Fibroblast of peridontal ligament (primary cell): ENCODE measurements at regions not wholly inside any gene's neighbourhood (a gene's known extent, or its start where the extent isn't known, plus 50 kb on each side); places are given as distances from the start of the nearest gene placed in this dataset.

Source experiments
- DNase-seq: peaks from one replicate; pipeline ENCODE4 v3.0.0-alpha.2; 2010; ENCODE audit errors: extremely low read depth

DNA sequence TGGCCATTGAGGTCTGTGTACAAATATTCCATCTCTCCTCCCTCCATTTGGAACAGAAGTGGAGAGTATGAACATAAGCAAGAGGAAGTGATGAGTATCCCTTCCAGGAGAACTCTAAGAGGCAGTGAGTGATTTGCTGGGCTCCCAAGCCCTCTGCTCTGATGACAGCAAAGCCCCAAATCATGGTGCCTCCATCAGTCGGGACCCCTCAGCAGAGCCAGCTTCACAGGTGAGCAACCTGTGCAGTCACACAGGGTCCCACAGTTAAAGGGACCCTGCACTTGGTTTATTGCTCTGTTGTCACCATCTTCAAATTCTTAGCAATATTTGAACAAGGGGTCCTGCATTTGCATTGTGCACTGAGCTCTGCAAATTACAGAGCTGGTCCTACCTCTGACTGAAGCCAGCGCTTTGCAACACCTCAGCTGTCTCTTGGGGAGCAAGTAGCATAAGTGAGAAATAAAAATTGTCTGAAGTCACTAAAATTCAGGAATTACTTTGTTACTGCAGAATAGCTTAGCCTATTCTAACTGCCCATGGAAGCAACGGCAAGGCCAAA lies 466.4 kb downstream of the MN1 start:
- DNase-seq = no peak

DNA sequence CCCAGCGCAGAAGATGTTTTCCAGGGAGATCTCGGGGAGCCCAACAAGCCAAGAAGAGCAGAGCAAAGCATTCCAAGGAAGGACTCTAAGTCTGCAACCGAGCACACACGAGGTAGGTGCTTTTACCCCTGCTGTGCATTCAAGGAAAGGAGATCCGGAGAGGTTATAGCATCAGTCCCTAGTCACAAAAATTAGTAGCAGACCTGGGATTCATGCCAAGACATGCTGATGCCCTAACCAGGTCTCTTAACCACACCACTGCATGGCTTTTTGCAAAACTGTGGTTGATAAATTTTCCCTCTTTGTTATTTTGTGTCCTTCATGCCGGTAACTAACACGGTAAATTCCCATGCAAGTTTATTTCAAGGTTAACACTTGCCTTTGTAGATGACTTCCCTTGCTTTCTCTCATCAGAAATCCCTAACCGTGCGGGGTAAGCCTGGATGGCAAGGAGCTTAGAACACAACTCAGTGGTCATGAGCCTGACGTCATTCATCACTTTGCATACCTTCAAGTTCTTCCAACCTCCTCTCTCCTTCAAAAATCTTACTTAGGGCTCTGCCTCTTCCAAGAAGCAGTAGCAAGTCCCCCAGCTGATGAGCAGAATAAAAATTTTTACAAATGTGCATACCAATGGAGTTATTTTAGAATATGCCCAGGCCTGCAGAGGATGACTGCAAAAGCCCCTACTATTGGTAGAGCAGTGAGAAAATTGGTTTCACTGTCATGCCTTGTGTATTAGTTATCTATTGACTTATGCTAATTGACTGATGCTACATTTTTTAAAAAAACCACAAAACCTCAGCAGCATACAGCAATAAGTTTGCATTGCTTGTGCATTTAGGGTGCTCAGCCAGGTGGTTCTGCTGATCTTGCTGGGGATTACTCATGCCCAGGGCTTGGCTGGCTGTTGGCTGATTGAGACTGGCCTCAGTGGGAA lies 465.1 kb downstream of the MN1 start:
- DNase-seq = no peak

DNA sequence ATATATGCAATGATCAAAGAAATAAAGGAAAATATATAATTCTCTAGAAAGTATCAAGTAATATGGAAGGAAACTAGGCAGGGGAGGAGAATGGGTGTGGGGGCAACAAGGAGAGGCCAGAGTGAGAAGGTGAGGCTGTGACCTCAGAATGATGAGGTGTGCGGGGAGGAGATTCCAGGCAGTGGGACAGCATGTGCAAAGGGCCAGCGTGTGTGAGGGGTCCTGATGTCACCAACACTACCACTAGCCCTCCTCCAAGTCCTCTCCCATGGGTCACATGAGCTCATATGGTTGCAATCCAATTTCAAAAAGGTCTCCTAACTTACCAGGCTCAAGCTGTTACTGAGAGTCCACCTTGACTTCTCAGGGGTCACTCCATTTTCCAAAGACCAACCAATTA lies 463.9 kb downstream of the MN1 start:
- no peak for DNase-seq

DNA sequence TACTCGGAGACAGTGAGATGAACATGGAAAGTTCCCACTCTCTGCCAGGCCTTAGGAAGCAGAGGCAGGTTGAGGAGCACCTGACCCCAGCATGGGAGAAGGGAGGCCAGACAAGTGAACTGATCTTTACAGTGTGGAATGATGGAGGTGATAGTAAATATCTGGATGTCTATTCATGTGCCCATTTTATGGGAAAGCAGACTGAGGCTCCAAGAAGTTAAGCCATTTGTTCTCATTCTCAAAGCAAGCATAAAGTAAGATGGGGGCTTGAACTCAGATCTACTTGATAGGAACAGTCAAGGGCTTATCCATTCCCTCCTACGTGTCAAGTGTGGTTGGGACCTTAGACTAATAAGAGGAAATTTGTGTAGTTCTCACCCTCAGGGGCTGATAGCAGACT lies 461.5 kb downstream of the MN1 start:
- DNase-seq = no peak

DNA sequence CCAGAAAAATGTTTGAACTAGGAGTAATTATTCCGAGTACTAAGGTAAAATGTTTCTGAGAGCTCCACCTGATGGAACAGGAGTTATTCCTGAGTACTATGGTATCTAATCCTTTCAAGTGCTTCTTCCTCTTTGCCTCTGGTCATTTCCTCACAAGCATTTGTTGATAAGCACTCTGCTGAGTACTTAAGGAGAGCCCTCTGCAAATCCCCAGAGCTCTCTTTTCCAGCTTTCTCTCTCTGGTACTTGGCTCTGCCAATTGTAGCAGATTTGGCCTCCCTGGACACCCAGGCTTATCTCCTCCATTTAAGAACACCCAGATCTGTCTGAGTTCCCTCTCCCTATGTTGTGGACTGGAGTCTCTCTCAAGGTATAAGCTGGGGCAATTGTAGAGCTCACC lies 457.0 kb downstream of the MN1 start:
- no peak for DNase-seq

DNA sequence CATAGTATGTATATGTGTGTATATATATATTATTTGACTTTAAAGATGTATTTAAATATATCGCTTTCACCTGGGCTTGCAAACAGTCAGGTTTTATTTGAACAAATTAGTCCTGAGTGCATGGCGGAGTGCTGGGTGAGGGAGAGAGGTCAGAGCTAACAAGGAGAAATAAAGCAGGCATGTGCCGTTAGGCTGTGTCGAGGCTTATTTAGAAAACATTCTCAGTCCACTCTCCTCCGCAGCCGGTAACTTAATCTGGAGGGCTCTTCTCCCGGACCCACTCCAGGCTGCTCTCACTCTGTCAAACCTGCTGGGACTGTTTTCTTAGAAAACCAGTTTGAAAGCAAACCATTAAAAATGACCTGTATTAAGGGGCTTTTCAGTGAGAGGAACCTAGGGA lies 455.9 kb downstream of the MN1 start:
- no peak for DNase-seq

DNA sequence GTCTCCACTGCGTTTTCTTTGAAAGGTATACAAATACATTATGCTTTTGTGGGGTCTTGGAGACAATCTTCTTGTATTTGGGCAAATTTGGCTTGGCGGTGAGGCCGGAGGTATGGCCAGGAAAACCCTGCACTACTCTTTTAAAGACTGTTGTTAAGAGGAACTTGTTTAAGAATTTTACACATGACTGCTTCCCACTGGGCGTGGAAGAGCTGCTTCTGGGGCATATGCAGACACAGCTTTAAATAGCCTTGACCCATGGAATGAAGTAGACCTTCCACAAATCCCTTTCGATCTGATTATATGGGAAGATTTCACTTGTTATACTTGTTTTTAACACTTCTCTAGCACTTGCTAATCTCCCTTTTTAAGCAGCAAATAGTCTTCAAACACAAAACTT lies 453.6 kb downstream of the MN1 start:
- DNase-seq = peak; percentile 13

DNA sequence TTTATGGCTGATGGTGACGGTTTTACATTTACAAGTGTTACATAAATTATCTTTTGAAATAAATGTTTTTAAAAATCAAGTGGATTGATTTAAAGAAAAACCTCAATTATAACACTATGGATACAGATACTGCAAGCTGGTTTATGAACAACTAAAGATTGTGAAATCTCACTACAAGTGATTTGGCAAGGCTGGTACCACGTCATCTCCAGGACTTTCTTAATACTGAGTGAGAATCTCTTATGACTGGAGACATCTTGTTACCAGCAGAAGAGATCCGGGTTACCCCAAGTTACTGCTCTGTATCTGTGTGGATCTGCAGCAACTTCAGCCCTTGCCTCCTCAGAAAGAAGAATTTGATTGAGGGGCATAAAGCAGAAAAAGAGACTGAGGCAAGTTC lies 452.9 kb downstream of the MN1 start:
- peak; percentile 59 for DNase-seq

DNA sequence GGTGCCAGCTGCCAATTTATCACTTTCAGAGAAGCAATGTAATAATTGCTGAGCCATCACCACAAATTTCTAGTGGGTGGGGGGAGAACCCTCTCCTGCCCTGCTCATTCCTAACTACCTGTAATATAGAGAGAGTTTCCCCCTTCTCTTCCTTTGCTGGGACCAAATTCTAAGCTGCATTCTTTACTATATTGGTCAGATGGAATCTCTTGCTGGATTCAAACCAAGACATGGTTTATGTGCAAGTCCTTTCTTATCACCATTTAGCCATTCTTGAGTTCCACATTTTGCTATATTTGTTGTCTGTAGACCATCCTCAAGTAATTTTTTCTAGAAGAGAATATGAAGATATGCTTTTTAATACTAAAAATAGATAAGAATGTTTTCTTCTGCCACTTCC lies 452.1 kb downstream of the MN1 start:
- peak; percentile 8 for DNase-seq

DNA sequence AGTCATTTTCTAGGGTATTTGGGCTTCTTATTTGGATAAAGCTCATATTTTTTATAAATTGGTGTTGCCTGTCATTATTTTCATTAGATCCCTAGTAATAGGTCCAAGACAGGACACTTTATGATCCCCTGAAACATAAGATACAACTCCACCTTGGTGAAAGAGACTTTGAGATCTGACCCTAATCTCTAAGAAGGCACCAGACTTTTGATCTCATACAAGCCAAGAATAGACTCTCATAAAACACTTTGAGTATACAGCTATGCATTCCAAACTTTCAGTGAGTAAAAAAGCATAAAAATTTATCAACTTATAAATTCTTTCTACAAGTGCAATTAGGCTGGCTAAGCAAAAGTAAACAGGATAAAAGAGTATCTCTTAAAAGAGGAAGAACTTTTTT lies 451.2 kb downstream of the MN1 start:
- DNase-seq = no peak

DNA sequence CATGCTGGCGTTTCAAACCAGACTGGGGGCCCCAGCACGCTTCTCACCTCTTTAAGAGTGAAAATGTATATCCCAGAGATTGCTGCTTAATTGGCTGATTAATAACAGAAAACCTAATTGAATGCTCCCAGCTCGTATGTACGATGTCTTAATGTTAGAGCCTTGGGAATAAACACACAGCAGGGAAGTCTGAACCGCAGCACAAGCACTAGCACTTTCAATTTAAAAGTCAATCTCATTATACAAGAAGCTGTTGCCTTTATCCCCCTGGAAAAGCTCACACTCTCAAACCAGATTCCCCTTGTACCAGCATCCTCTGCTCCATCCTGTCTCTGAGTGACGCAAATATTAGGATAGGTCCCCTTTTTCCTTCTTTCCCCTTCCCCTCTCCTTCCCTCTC lies 449.1 kb downstream of the MN1 start:
- no peak for DNase-seq

DNA sequence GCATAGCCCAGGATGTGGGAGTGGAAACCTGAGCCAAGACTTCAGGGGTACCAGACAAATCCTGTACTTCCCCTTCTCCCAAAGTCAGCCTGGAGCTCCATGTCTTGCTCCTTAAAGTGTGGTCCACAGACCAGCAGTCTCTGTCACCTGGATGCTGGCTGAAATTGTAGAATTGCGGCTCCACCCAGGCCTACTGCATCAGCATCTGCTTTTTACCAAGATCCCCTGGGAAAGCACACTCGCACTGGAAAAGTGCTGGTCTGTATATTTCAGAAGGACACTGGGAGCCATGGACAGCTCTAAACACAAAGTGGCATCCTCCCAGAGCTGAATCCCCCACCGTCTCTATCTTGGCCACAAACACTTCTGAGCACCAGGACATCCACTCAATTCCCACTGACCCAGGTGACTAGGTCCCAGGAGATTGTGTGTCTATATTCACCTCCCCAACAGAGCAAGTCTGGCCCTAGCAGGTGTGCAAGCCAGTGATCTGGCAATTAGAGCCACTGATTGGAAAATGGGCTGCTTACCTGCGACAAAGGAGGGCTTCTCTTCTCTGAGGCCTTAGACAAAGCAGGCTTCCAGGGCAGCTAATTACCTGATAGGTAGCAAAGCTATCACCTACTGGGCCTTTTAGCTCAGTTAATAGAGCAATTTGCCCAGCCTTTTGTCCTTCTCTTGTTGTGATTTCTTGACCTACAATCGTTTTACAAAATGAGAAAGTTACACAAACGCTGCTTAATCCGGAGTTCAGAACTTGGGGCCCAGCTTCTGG lies 443.3 kb downstream of the MN1 start:
- DNase-seq = no peak

DNA sequence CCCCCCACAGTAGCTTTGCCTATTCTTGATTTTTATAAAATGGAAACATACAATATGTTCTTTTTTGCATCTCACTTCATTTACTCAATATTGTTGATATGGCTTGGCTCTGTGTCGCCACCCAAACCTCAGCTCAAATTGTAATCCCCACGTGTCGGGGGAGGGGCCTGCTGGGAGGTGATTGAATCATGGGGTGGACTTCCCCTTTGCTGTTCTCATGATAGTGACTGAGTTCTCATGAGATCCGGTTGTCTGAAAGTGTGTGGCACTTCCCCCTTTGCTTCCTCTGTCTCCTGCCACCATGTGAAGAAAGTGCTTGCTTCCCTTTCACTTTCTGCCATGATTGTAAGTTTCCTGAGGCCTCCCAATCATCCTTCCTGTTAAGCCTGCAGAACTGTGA lies 431.3 kb downstream of the MN1 start:
- DNase-seq = no peak

DNA sequence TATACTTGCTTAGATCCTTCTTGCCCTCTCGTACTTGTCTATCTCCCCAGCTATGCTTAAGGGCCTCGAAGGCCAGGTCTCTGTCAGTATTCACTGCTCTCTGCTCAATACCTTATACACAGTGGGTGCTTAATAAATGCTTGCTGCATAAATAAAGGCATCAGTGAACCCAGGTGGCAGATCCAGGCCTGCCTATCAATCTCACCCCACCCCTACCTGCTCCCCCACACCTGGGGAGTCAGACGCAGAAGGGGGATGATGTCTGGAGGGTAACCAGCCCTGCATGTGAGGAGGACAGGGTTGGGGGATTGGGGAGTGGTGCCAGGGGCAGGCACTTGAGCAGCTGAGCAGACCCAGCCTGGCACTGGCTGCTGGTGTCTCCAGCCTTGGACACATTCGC lies 430.6 kb downstream of the MN1 start:
- DNase-seq = no peak

DNA sequence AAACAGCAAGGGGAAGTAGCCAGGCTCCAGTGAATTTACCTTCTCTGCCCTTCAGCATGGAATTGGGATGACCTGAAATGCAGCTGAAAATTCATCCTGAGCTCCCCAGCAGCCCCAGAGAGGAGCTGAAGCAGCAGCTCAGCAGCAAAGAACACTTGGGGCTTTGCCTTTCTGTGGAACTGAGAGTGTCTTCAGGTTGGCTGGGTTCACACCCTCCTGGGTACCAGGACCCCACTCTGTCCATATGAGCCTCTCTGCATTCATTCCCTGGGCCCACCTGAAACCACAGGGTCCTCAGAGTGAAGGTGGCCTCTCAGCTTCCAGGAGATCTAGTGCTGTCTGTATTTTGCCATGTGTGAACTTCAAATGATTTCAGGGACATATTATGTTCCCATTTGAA lies 429.2 kb downstream of the MN1 start:
- no peak for DNase-seq

DNA sequence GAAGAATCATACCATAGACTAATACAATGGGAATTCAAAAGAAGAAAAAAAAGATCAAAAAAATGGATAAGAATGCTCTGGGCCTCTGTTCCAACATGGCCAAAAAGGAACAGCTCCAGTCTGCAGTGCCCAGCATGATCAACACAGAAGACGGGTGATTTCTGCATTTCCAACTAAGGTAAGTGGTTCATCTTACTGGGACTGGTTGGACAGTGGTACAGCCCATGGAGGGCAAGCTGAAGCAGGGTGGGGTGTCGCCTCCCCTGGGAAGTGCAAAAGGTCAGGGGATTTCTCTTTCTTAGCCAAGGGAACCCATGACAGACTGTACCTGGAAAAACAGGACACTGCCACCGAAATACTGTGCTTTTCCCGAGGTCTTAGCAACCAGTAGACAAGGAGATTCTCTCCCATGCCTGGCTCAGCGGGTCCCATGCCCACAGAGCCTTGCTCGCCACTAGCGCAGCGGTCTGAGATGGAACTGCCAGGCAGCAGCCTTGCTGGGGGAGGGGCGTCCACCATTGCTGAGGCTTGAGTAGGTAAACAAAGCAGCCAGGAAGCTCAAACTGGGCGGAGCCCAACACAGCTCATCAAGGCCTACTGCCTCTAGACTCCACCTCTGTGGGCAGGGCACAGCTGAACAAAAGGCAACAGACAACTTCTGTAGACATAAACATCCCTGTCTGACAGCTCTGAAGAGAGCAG lies 428.4 kb downstream of the MN1 start:
- no peak for DNase-seq

DNA sequence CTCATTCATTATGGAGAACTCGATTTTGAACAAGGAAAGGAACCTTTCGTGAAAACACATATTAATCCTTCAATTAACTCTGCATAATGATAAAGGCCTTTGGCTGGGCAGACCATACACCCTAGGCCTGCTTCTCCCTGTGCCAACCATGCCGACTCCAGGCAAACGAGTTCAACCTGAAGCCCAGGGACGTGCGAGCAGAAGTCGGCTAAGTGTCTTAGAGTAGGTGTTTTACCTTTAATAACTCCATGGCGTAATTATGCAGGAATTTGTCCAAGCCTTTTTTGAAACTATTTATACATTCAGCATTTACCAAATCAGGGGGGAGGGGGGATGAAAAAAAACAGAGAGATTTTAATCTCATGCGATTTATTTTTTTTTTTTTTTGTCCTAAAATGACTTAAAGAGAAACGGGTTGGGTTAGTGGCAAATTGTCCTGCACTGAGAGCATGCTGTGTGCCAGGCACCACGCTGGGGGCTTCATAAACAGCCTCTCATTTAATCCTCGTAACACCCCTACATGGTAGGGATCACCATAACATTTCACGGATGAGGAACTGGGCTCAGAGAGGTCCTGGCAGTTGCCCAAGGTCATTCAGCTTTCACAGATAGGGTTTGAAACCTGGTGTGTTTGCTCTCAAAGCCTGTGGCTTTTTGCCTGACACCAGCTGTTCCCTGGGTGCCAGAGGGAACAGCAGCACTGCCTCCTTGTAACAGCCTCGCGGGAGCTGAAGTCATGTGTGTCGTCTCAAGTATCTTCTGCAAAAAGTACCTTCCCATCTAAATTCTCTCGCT lies 423.9 kb downstream of the MN1 start:
- no peak for DNase-seq

DNA sequence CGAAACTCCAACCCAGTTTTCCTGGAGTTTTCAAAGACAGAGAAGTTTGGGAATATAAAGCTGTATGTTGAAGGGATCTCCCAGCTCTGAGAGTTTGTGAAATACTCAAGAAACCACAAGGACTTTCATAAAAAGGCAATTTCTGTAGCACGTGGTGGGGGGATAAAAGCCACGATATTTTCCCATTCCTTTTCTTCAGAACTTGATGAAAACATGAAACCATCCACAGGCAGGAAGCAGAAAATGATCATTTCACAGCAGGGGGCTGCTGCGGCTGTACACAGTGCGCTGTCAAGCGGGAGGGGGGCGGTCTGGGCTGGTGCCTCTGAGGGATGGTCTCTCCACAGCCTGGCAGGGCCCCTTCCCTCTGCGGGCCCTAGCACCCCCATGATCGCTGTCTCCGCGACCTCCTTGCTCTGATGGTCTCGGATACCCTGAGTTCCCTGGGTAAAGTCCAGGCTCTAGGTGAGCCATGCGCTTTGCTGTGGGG lies 423.2 kb downstream of the MN1 start:
- peak; percentile 18 for DNase-seq

DNA sequence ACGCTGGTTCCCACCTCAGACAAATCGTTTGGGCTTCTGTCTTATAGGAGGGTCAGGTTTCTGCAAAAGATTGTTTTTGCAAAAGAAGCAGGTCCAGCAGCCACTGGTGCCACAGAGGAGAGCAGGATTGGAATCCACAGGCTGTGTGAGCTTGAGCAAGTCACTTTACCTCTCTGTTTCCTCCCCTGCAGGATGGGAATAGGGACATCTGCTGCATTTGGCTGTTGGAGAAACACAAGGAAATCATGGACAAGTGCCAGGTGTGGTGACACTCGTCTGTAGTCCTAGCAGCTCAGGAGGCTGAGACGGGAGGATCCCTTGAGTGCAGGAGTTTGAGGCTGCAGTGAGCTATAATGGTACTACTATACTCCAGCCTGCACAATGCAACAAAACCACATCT lies 422.6 kb downstream of the MN1 start:
- DNase-seq = no peak

DNA sequence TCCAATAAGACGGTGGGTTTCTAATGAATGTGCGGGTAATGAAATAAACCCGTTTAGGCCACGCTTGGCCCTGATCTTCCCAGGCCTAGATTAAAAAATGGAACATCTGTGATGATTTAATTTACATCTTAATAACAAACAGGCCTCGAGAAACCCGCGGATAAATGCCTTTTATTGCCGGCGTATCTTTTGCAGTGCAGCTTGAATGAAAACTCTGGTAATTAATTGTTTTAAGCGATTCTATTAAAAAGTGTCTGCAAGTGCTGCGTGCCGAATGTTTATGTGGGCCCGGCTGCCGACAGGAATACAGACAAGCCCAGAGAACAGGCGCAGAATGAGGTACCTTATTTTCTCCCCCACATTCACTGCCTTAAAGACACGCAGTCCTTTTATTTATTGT lies 420.7 kb downstream of the MN1 start:
- no peak for DNase-seq

DNA sequence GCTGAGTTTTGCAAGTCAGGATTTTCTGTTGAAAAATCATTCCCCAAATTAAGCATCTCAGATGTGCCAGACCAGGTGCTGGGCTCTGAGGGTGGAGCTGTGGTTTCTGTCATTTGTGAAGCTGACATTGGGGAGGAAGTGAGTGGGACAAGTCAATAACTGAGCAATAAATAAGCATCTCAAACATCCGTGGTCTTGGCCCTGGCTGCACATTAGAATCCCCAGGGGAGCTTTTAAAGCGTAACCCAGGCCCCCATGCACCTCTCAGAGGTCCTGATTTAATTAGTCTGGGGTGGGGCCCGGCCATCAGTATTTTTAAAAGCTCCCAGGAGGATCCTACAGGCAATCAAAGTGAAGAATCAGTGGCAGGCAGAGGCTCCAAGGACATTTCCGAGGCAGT lies 420.0 kb downstream of the MN1 start:
- no peak for DNase-seq
